ENCODE measurements at regions not wholly inside any gene's neighbourhood (a gene's known extent, or its start where the extent isn't known, plus 50 kb on each side); places are given as distances from the start of the nearest gene placed in this dataset.

DNA sequence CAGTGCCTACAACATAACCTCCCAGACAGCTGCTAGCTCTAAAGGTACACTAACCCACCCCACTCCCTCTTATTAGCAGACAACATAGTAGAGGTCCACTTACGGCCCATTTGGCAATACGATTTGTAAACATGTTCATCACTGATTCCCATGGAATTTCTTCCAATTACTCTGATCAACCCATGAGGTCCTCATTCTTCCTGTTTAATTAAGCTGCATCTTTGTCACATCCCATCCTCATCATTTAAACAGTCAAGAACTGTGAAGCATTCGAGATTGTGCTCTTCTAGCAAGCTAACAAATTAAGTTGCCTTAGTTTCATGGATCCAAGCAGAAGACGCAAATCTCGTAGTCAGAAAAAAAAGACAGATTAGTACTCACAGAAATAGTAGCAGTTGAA is 622.2 kb upstream of the VSTM2A start:
- peaks cover 12 to 25% of the 10 kb centered on the region in 2 experiments; a peak in 2 of 4 replicates for H3K9me3 ChIP-seq (ENCODE audit: control insufficient read depth in 1 of 2, insufficient read depth in 1 of 2, low read depth in 1 of 2, low read length in 2 of 2)
- no peaks in the 10 kb centered on the region for H3K79me2 ChIP-seq (ENCODE audit: insufficient read depth, low read length)
- H3K9ac ChIP-seq (ENCODE audit: low read length), result no peak overlapping the region
- H3K4me2 ChIP-seq (ENCODE audit: low read length), result no peak overlapping the region
- no peak overlapping the region for H3K27ac ChIP-seq (ENCODE audit: low read depth, low read length)
- no peaks in the 10 kb centered on the region for H3K27me3 ChIP-seq (ENCODE audit: insufficient read depth, low read length)
- RAD21 ChIA-PET (ENCODE audit: low non-redundant PET in 1 of 2, low total read pairs in 2 of 2, uncharacterized antibody in 2 of 2, unreplicated experiment in 2 of 2), result no interaction called here
- no peaks in the 10 kb centered on the region for H4K20me1 ChIP-seq (ENCODE audit: insufficient read depth)
- no peak for DNase-seq (ENCODE audit: low read depth, low spot score)
- TF ChIP-seq SRF (IDR thresholded peaks at IDR 0.05; ENCODE audit: low read depth), result no peak
- TF ChIP-seq, protein P1, sequence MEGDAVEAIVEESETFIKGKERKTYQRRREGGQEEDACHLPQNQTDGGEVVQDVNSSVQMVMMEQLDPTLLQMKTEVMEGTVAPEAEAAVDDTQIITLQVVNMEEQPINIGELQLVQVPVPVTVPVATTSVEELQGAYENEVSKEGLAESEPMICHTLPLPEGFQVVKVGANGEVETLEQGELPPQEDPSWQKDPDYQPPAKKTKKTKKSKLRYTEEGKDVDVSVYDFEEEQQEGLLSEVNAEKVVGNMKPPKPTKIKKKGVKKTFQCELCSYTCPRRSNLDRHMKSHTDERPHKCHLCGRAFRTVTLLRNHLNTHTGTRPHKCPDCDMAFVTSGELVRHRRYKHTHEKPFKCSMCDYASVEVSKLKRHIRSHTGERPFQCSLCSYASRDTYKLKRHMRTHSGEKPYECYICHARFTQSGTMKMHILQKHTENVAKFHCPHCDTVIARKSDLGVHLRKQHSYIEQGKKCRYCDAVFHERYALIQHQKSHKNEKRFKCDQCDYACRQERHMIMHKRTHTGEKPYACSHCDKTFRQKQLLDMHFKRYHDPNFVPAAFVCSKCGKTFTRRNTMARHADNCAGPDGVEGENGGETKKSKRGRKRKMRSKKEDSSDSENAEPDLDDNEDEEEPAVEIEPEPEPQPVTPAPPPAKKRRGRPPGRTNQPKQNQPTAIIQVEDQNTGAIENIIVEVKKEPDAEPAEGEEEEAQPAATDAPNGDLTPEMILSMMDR (IDR thresholded peaks at IDR 0.05 in 2 of 3, conservative IDR thresholded peaks at IDR 0.05 in 1 of 3; ENCODE audit: borderline replicate concordance in 1 of 3, insufficient read depth in 1 of 3, low read depth in 2 of 3, low read length in 2 of 3), result no peak
- TF ChIP-seq, protein P2, sequence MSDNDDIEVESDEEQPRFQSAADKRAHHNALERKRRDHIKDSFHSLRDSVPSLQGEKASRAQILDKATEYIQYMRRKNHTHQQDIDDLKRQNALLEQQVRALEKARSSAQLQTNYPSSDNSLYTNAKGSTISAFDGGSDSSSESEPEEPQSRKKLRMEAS (IDR thresholded peaks at IDR 0.05), result no peak
- no peak for TF ChIP-seq SP1 (IDR thresholded peaks at IDR 0.05; ENCODE audit: low read depth)
- TF ChIP-seq ZNF274 (IDR thresholded peaks at IDR 0.05; ENCODE audit: low read depth, low read length), result no peak
- no peak for TF ChIP-seq ELF1 (IDR thresholded peaks at IDR 0.05; ENCODE audit: borderline replicate concordance, low read depth)
- no peak for TF ChIP-seq EZH2 (IDR thresholded peaks at IDR 0.05)
- TF ChIP-seq FOSL1 (IDR thresholded peaks at IDR 0.05; ENCODE audit: low read depth), result no peak
- no peak for TF ChIP-seq TCF7L2 (IDR thresholded peaks at IDR 0.05; ENCODE audit: borderline replicate concordance, extremely low read depth, insufficient read depth, insufficient read length)
- TF ChIP-seq RAD21 (IDR thresholded peaks at IDR 0.05; ENCODE audit: low read depth), result no peak
- no peak for TF ChIP-seq CEBPB (IDR thresholded peaks at IDR 0.05; ENCODE audit: low read depth)
- TF ChIP-seq, protein P3, sequence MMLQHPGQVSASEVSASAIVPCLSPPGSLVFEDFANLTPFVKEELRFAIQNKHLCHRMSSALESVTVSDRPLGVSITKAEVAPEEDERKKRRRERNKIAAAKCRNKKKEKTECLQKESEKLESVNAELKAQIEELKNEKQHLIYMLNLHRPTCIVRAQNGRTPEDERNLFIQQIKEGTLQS (IDR thresholded peaks at IDR 0.05), result no peak
- no peak for TF ChIP-seq EGR1 (IDR thresholded peaks at IDR 0.05; ENCODE audit: low read depth)
- TF ChIP-seq ZFX (IDR thresholded peaks at IDR 0.05), result no peak
- TF ChIP-seq CBX3 (IDR thresholded peaks at IDR 0.05; ENCODE audit: low read depth), result no peak
- TF ChIP-seq POLR2AphosphoS5 (IDR thresholded peaks at IDR 0.05; ENCODE audit: low read depth, low read length), result no peak
- H3K36me3 ChIP-seq (ENCODE audit: control insufficient read depth in 1 of 2, insufficient read depth in 2 of 2, low read length in 2 of 2), result no peaks in the 10 kb centered on the region
- no peaks in the 10 kb centered on the region for H3K9me2 ChIP-seq (ENCODE audit: insufficient read depth)
- POLR2A ChIA-PET, result no interaction called here
- intact Hi-C loops (cut with micrococcal nuclease), result no loop called here
- H3K4me3 ChIP-seq (replicated peaks in 1 of 2; ENCODE audit: low read depth in 1 of 2, low read length in 2 of 2), result no peak overlapping the region
- ATAC-seq, result no peak
- H3K4me1 ChIP-seq (ENCODE audit: control insufficient read depth in 1 of 2, insufficient read depth in 2 of 2, low read length in 2 of 2), result no peaks in the 10 kb centered on the region
- no TSS peak for BruUV-seq (replicated peaks)
- no peak overlapping the region for H2AFZ ChIP-seq (ENCODE audit: low read depth, low read length, poor library complexity, severe bottlenecking)
- CTCF ChIA-PET, result no interaction called here

Measured in HCT116 (cell line).